GM19328 (cell line): ENCODE measurements at regions not wholly inside any gene's neighbourhood (a gene's known extent, or its start where the extent isn't known, plus 50 kb on each side); places are given as distances from the start of the nearest gene placed in this dataset.

Source experiments
- ATAC-seq: cut with Tn5 transposase; IDR thresholded peaks from one replicate; pipeline ENCODE4 v1.9.1; 2021; ENCODE audit warnings: mild to moderate bottlenecking, moderate library complexity; ENCODE audit not compliant: unreplicated experiment

DNA sequence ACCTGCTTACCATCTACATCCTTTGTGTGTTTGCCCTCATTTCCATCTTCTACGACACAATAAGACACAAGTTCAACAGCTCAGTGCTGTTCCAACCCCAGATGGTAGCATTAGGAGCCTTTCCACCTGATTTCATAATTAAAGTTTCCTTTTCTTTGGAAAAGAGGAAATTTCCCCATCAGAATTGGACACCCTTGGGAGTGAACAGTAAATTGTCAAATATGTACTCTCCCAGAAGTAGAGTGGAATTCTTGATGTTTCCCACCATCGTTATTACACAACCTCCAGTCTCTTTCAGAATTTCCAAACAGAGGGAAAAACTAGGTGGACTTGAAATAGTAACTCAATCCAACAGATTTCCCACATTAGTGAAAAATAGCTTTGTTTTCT is 337.6 kb upstream of the OR4E1 start:
- ATAC-seq: no peak

DNA sequence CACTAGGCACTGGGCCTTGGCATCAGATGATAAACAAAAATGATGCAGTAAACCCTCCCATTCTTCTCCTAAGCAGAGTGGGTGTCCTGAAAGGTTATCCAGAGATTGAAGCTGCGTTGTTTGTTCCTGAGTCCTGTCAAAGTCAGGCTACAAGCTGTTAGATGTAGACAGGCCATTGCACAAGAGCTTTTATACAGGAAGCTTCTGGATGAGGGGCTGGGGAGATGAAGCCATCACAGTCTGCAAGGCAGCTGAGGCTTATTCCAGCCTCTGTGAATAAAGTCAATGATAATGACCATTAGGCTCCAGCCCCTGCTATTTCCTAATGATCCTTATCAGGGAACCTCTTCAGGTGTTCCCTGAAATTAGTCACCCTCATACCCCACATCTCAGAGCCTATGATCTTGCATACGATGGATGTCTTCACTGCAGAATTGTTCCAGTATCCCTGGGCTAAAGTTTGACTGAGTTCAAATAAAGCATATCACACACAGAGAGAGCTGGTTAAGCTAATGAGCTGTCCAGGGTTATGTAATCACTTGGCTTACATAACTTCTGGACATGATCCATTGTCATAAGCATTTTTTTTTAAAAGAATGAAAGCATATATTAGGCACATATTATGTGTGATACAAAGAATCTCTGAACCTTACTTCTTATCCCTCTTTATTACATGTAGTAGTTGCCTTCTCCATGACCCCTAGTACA is 337.1 kb upstream of the OR4E1 start:
- ATAC-seq: no peak

DNA sequence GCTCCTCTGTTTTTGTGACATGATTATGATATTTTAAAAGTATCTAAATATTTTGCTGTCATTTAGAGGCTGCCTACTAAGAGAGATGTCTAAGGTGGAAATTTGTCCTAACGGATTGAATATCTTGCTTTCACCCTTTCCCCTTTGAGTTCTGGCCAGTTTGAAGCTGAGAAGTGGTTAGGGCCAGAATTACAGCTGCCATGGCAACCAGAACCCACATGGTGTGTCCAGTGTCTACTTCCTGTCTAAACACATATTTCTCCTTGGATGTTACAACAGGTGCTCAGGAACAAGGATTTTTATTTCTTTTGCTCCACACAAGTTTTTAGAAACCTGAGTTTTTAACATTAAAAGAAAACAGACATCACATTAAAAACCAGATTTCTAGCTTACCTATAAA is 335.1 kb upstream of the OR4E1 start:
- ATAC-seq: no peak

DNA sequence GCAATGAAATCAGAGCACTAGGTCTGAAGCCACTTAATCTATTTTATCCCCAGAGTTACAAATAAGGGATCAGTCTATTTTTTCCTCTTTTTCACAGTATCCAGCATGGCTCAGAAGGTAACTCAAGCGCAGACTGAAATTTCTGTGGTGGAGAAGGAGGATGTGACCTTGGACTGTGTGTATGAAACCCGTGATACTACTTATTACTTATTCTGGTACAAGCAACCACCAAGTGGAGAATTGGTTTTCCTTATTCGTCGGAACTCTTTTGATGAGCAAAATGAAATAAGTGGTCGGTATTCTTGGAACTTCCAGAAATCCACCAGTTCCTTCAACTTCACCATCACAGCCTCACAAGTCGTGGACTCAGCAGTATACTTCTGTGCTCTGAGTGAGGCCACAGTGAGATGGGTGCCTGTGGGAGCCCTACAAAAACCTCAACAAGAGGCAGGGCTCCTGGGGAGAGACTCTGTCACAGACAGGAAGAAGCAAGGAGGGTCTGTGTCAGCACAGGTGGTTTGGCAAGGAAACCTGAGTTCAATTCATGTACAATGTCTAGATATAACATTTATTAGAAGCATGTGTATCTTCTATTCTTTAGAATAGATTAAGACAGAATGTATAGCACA is 334.3 kb upstream of the OR4E1 start:
- no peak for ATAC-seq

DNA sequence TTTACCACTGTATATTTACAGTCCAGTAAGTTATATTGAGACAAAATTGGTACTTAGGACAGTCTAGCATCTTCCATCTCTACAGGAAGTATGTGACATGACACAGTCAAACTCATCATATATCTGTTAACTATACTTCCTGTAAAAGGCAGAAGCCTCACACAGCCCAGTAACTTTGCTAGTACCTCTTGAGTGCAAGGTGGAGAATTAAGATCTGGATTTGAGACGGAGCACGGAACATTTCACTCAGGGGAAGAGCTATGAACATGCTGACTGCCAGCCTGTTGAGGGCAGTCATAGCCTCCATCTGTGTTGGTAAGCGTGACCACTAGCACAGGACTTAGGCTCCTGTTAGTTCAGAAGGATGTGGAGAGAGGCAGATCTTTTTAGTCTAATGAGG is 333.7 kb upstream of the OR4E1 start:
- no peak for ATAC-seq

DNA sequence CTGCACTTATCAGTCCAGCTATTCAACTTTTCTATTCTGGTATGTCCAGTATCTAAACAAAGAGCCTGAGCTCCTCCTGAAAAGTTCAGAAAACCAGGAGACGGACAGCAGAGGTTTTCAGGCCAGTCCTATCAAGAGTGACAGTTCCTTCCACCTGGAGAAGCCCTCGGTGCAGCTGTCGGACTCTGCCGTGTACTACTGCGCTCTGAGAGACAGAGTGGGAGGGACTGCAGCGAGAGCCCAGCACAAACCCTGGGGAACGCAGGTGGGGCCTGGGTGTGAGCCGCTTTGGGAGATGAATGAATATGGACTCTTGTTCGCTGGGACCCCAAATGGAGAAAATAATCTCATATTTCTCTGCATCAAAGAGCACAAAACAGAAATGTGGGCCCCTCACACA is 329.8 kb upstream of the OR4E1 start:
- ATAC-seq: no peak

DNA sequence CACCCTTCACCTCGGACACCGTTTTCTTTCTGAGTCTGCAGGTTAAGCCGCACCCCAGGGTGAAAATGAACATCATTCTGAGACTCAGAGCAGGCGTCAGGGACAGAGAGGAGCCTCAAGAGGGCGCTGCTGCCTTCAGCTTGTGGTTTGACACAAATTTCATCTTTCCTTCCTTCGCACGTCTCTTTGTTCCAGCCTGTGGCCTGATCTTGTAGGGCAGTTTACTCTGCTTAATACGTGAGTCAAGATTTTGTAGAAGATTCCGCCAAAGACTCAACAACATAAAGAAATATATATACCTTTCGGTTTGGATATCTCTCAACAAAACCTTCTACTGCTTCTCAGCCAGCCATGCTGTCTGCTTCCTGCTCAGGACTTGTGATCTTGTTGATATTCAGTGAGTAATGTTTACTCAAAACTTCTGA is 329.3 kb upstream of the OR4E1 start:
- no peak for ATAC-seq

DNA sequence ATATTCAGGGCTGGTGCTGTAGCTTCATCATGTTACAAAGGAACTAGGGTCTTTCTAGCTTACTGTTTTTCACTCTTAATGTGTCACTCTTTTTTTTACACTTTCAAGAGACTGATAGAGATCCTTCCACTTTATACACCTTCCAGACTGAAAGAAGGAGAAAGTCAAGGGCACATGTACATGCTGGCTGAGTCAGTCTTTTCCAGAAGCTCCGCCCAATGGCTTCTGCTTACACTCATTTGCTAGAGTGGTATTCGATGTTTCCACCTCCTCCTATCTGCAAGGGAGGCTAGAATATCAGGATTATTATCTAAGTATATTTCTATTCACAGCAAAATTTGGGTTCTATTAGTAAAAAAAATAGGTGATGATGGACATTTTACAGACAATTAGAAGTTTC is 325.8 kb upstream of the OR4E1 start:
- no peak for ATAC-seq

DNA sequence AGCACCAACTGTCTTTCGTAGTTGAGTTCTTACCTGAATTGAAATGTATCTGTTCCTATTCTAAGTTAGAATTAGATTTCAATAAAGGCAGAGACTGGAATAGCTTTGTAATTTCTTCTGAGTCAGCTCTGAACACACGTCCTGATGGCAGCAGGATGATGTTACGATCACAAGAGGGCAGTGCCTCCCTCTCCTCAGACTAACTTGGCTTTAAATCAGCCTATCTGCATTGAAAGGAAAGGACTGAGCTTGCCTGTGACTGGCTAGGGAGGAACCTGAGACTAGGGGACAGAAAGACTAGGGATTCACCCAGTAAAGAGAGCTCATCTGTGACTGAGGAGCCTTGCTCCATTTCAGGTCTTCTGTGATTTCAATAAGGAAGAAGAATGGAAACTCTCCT is 323.7 kb upstream of the OR4E1 start:
- no peak for ATAC-seq

DNA sequence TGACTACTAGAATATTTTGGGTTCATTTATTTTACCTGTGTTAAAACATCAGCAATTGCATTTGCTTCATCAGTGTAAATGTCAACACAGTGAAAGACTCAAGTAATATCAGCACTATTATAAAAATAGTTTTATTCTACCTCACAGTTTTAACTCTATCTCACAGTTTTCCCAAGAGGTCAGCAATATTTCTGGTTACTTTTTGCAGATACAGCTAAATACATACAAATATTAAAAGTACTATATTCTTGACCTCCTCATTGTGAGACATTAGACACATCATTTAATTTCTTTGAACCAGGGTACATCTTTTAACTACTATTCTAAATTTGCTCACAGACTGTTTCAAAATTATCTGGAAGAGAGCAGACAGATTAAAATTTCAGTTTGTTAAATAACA is 321.7 kb upstream of the OR4E1 start:
- ATAC-seq: no peak

DNA sequence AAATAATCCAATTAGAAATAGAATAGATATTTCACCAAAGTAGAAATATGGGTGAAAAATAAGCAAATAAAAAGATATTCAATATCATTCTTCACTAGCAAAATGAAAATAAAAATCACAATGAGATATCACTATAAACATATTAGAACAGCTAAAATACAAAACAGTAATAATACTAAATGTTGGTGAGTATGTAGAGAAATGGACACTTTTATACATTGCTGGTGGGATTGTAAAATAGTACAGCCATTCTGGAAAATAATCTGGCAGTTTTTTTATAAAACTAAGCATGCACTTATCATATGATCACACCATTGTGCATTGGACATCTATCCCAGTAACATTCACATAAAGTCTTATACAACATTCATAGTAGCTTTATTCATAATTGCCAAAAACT is 320.2 kb upstream of the OR4E1 start:
- no peak for ATAC-seq

DNA sequence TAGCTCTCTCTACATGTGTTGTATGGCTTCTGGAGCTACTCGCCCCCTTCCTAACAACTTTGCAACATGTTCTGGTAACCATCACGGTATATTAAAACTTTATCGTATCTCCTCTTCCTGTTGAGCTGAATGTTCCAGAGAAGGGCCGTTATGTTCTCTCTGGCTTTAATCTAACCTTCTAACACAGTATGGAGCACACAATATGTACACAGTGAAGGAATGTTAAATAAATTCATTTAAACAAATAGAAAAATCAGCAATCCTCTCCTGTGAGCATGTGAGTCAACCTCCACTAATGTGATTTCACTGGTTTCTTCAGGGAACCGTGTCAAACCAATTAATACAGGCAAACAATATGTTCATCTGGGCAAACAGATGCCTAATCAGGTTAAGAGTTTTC is 319.5 kb upstream of the OR4E1 start:
- no peak for ATAC-seq

DNA sequence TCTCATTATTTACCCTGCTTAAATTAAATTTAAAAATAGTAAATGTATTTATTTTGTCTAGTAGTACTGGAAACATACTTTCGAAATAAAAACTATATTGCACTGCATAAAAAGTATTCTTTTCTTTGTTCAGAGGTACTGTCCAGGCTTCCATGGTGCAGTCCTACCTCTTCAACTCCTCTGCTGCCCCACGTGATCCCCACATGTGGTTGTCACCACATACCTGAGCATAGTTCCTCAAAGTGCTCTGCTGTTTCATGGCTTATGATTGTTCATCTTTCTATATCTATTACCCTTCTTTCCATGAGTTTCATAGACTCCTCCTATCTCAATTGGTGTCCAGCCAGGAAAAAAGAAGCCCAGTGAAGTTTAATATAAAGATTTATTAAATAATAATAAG is 317.5 kb upstream of the OR4E1 start:
- ATAC-seq: no peak

DNA sequence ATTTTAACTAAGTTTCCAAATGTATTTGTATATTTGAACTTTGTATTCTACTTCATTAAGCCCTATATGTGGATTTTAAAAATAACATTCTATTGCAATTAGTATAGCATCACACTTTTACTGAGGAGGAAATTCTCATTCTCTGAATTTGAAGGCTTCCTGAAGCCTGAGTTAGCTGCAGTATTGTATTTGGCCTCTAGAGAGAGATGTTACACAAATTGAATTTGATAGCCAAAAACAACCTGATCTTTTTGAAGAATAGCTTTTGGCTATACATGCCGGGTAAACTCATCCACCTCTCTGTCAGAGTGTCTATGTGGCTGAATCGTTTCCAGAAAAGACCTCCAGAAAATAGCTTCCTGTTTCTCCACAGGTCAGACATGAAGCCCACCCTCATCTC is 316.5 kb upstream of the OR4E1 start:
- no peak for ATAC-seq

DNA sequence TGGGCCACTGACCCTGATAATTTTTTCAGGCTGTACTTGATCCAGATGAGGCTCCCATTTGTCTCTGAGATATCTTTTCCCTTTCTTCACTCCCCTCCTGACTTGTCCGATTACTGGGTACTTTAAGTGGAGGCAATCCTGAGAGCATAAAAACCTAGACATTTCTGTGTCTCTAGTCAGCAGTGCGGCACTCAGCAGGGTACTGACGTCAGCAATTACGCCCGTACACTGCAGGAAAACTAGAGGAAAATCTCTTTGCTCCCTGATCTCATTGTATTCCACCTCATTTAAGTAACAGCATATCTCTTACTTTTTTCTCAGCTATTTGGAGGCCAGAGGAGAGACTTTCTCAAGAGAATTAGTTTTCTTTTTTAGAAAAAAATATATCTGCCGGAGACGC is 315.5 kb upstream of the OR4E1 start:
- no peak for ATAC-seq

DNA sequence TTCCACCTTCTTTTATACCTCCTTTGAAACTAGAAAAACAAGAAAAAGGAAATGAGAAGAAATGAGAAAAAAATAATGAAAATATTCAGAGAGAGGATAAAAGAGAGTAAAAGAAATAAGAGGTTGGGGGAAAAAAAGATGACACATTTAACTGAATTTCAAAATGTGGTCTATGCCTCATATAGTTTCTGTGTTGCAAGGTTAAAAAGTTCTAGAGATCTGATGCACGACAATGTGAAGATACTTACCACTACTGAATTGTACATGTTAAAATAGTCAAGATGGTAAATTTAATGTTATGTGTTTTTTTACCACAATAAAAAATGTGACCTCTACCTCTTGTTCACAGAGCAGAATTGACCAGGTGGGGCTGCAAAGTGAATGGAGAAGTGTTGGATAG is 314.8 kb upstream of the OR4E1 start:
- no peak for ATAC-seq

DNA sequence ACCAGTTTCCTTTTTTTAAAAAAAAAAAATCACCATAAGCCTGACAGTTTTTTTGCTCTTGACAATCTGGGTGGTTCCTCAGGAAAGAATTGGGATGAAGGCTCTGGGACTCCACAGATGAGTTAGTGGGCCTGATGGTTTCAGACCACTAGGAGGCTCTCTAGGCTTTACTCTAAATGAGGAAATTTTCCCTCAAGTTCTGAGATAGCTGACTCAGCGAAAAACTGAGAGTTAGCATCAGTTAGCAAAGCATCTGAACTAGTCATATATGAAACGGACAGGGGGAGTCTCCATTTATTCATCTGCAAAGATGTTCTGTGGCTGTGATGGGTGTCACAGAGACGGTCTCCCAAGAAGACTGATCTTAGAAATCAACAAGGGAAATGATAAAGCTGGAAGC is 314.3 kb upstream of the OR4E1 start:
- ATAC-seq: no peak

DNA sequence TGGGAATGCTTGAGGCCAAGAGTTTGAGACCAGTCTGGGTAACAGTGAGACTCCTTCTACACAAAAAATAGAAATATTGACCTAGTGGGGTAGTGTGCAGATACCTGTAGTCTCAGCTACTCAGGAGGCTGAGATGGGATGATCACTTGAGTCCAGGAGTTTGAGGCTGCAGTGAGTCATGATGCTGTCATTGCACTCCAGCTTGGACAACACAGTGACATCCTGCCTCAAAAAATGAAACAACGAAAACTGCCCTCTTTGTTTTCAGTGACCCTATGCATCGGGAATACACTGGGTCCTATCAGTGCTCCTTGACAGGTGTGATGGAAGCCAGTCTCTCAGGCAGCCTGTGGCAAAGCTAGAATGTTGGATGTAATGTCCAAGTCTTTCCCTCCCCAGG is 311.5 kb upstream of the OR4E1 start:
- ATAC-seq: no peak

DNA sequence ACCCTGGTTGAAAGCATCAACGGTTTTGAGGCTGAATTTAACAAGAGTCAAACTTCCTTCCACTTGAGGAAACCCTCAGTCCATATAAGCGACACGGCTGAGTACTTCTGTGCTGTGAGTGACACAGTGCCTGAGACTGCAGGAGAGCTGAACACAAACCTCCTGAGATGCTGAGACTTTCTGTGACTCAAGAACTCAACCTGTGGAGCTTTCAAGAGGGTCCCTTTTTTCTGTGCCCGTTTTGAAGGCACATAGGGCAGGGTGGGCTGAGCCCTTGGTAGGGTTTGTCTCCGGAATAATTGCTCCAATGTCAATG is 305.3 kb upstream of the OR4E1 start:
- ATAC-seq: no peak

DNA sequence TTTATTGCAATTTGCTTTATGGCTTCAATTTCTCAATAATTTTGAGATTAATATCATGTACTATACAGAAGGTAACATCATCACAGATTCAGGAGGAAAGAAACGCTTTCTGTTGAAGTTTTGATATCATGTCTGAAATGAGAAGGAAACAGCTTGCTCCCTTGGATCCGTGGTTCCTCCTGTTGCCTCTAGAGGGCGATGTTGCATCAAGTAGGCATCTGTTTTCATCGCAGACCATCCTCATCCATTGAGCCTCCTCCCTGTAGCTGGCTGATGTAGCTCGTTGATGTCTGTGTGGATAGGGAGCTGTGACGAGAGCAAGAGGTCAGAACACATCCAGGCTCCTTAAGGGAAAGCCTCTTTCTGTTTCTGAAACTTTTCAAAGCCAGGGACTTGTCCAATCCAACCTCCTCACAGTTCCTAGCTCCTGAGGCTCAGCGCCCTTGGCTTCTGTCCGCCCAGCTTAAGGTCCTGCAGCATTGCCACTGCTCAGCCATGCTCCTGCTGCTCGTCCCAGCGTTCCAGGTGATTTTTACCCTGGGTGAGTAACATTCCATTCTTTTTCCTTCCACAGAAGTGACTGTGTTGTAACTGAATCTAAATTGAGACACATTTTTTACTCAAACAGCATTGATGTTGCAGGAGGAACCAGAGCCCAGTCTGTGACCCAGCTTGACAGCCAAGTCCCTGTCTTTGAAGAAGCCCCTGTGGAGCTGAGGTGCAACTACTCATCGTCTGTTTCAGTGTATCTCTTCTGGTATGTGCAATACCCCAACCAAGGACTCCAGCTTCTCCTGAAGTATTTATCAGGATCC is 304.8 kb upstream of the OR4E1 start:
- ATAC-seq: no peak

DNA sequence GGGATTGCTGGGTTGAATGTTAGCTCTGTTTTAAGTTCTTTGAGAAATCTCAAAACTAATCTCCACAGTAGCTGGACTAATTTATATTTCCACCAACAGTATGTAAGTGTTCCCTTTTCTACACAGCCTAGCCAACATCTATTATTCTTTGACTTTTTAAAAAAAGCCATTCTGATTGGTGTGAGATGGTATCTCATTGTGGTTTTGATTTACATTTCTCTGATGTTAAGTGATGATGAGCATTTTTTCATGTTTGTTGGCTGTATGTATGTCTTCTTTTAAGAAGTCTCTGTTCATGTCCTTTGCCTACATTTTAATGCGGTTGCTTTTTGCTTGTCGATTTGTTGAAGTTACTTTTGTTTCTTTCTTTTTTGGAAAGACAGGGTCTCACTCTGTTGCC is 301.1 kb upstream of the OR4E1 start:
- ATAC-seq: no peak

DNA sequence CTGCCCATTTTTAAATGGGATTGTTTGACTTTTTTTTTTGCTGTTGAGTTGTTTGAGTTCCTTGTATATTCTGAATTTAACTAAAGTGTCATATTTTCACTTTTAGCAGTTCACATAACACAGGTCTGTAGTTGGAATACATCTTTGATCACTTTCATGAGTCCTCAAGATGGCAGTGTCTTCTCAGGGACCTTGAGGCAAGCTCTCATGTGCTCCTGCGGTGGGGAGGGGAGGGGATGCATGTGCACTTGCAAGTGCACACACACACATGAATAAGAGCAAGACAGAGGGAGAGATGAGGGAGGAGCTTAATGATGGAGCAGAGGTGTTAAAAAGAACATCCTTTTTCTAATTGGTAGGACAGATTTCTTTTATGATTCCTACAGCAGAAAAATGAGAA is 291.4 kb upstream of the OR4E1 start:
- ATAC-seq: no peak
